NCI-H1436 (cell line): ENCODE measurements at regions not wholly inside any gene's neighbourhood (a gene's known extent, or its start where the extent isn't known, plus 50 kb on each side); places are given as distances from the start of the nearest gene placed in this dataset.

Source experiments
- DNase-seq: peaks from one replicate; lab custom pipeline; 2025; lab: John Stamatoyannopoulos, UW

GRCh38 chr6:168722397-168722796 lies 281.4 kb downstream of the SMOC2 start:
- no peak for DNase-seq

DNA sequence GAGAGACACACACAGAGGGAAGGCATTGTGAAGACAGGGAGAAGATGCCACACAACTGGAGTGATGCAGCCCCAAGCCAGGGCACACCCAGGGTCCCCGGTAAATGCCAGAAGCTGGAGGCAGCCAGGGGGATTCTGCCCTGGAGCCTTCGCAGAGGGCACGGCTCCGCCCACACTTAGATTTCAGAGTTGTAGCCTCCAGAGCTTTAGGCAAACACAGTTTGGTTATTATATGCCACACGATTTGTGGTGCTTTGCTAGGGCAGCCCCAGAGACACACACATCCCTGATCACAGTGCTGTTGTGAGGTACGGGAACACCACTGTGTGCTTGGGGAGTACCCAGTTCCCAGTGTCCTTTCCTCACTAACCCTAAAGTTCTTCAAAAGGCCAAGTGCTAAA lies 280.6 kb downstream of the SMOC2 start:
- DNase-seq, result no peak

GRCh38 chr6:168719901-168720300 lies 278.9 kb downstream of the SMOC2 start:
- DNase-seq, result no peak

DNA sequence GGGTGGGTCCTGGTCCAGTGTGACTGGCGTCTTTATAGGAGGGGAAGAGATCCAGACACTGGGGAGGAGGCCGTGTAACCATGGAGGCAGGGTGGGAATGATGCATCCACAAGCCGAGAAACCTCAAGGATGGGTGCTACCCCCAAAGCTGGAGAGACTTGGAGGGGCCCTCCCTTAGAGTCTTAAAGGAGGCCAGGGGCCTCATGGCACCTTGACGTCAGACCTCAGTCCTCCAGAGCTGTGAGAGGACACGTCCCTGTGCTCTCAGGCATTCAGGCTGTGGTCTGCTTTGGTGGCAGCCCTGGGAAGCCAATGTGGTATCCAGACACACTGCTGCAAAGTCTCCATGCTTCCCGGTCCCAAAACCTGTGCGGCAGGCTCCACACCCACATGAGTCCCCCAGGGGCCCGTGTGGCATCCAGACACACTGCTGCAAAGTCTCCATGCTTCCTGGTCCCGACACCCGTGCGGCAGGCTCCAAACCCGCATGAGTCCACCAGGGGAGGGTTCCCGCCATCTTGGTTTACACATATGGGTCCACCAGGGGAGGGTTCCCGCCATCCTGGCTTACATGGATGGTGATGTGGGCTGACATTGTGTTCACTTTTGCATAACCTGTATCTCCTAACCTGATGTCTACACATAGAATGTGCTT lies 278.0 kb downstream of the SMOC2 start:
- DNase-seq, result no peak
